DMS153 treated with DMSO at 0.1 percent for 48 hours (cell line): ENCODE measurements at regions not wholly inside any gene's neighbourhood (a gene's known extent, or its start where the extent isn't known, plus 50 kb on each side); places are given as distances from the start of the nearest gene placed in this dataset.

Experiments used
- DNase-seq: peaks from one replicate; lab custom pipeline; 2025; ENCODE audit not compliant: unreplicated experiment; lab: John Stamatoyannopoulos, UW

DNA sequence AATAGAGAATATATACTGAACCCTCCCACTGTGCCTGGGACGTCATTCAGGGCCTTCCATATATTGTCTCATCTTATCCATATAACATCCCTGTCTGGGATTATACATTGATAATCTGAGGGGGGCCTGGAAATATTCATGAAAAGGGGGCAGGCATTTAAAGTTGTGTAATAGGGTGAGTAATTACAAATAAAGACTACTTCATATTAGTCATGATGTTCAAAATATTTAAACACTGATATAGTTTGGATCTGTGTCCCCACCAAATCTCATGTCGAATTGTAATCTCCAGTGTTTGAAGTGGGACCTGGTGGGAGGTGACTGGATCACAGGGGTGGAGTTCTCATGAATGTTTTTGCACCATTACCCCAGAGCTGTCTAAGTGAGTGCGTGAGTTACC lies 97.8 kb downstream of the AQP9 start:
- DNase-seq: no peak

- no peak for DNase-seq
Observed at GRCh38 chr15:58240191-58240932, 102.2 kb downstream of the AQP9 start.

DNA sequence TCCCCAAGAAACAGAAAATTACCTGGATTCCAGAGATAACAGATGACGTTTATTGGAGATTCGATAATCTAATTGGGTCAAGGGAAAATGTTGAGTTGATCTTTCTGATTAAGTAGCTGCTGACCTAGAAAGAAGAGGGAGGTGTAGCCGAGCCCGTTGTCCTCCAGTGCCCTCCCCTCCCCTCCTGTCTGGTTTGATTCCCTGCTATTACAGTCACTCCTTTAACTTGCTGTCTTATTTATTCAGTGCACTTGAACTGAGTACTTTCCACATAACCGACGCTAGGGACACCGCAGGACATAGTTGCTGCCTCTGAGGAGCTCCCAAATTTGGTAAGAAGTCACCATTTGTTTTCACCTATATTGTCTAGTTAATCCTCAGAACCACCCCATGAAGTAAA lies 103.7 kb downstream of the AQP9 start:
- DNase-seq: peak; percentile 8

DNA sequence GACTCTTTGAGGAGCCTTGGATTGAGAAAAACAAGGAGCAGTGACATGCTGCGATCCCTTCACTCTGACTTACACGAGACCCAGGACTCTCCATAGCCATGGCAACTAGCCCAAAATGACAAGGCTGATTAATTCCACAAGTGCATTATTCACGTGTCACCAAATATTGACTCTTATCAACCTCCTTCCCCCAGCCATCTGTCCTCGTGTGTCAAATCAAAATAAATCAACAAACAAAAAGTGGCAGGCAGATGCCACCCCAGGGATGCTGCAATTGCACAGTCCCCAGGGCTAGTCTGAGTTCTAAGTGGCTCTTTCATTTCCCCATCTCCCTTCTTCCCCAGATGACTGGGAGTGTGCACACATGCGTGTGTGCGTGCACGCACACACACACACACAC lies 104.9 kb downstream of the AQP9 start:
- DNase-seq: peak; percentile 33

- no peak for DNase-seq
Observed at GRCh38 chr15:58244536-58244935, 106.4 kb downstream of the AQP9 start.

DNA sequence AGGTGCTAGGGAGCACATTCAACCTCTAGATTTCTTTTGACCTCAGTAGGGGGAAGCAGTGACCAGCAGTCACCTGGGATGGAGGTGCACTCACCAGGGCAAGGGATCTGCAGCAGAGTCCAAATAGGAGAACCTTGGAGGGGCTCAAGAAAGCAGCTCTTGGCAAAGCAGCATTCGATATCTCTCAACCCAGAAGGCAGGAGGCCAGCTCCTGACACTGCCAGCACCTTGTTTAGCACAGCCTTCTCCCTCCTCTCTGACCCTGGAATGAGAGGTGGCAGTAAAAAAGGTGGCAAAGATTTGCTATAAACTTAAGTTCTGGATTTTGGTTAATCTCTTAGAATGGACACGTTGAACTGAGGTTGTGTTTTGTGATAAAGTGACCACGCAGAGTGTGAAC lies 107.9 kb downstream of the AQP9 start:
- no peak for DNase-seq

DNA sequence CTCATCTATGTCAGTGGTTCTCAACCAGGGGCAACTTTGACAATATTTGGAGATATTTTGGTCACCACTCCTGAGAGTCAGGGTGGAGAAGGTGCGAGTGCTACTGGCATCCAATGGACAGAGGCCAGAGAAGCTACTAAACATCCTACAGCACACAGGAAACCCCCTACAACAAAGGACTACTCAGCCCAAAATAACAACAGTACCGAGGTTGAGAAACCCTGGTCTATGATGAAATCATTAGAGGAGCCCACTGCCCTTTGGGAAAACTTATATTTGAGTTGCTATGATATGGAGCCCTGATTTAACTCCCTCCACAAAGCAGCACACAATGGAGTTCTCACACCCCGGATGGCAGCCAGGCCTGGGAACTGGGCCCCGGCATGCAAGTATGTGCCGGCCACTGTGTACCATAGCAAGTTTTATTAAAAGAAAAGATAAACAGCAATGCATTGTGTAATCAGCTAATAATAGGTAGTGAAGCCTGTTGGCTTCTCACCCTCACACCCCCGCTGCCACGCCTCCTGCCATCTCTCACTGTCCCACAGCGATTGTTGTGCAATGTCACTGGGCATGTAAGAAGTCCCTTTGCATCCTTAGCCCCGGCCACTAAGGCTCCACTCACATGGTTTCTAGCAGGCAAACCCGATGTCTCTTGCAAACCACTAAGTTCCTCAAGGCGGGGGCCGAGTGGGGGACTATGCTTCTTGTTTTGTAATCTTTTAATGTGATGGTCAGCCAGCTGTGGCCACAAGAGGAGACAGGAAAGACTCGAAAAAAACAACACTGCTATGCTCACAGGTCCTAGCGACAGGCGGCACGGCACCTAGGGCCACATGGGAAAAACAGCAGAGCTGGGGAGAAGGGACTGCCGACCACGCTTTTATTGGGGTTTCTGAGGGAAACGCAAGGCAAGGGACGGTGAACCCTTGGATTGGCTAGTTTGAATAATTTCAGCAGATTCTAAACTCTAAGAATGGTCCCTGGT lies 110.0 kb downstream of the AQP9 start:
- no peak for DNase-seq

GRCh38 chr15:58249646-58250312 lies 111.6 kb downstream of the AQP9 start:
- DNase-seq: no peak

DNA sequence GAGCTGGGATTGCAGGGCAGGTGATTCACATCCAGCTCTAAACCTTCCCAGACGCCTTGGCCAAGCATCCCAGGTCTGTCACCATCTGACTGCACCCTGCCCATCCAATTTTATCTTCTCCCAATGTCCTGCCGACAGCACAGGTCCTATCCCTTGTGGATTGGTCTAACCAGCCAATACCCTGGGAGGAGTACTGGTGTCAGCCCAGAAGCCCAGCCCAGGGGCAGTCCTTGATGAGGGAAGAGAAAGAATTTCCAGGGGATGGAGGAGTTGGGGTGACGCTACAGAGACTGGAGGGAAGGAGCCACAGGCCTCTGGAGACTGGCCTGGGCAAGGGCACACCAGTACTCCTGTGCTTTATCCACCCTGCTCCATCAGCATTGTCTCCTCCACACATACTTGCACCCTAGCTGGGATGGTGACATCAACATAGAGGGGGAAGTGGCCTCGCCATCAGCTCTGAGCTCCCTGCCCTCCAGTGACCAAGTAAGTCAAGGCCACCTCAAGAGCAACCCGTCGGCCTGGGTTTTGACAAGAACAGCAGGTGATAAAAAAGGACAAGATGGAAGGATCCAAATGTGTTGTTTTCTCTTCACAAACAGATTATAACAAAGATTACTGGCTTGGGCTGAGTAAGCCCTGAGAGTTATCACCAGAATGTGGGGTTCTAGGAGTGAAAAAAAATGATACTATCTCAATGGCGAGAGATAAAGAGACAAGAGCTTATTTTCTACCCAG lies 114.6 kb downstream of the AQP9 start:
- DNase-seq: no peak

DNA sequence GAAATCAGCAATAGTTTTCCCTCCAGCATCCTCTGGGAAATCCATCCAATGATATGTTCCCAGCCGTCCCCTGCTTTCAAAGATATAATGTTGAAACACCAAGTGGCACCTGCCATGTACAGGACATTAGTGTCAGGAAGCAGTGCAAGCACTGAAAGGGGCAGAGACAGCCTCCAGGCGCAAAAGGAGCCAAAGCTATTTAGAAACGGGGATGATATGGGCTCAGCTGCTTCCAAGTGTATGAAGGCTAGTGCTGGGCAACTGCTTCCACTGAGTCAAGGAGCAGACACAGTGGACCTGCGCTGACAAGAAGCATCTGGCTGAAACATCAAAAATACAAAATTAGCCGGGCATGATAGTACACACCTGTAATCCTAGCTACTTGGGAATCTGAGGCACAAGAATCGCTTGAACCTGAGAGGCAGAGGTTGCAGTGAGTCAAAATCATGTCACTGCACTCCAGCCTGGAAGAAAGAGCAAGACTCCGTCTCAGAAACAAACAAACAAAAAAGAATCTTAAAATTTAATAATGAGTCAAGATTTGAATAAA lies 119.7 kb downstream of the AQP9 start:
- DNase-seq: no peak

DNA sequence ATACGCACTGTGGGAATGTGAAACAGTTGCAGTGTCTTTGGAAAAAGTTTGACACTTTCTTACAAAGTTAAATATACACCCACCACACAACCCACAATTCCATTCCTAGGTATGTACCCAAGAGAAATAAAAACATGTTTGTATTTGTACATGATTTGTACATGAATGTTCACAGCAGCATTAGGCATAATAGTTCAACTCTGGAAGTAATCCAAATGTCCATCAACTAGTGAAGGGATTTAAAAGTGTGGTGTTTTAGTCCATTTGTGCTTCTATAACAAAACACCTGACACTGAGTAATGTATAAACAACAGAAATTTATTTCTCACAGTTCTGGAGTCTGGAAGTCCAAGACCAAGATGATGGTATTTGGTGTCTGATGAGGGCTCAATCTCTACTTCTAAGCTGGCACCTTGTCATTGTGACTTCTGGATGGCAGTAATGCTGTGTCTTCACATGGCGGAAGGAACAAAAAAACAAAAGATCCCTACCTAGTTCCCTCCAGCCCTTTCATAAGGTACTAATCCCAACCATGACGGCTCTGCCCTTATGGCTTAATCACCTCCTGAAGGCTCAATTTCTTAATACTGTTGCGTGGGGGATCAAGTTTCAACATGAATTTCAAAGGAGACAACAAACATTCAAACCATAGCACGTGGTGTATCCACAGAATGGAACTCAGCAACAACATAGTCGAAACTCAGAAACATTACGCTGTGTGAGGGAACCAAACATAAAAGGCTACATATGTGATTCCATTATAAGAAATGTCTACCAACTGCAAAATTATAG lies 120.5 kb downstream of the AQP9 start:
- DNase-seq: no peak

DNA sequence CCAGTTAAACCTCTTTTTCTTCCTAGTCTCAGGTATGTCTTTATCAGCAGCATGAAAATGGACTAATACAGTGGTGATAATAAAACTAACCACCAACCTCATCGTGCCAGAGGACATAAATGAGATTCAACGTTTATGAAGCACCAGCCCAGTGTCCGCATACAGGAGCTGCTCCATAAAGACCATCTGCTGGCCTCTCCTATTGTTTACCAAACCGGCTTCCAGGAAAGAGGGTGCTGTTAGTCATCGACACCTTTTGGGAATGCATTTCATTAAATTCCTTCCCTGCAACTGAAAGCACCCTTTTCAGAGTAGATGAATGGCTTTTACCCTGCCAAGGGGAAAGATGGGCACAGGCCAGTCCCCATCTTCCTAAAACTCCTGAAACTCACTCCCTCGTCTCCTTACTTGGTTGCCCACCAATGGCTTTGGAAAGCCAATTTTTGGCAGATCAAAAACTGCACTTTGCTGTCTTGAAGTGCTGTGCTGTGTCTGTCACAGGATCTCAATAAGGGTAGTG lies 122.1 kb downstream of the AQP9 start:
- peak; percentile 22 for DNase-seq

GRCh38 chr15:58260725-58261267 lies 122.6 kb downstream of the AQP9 start:
- DNase-seq: peak; percentile 53

- DNase-seq: no peak
Observed at GRCh38 chr15:58261368-58261767, 123.2 kb downstream of the AQP9 start.

- no peak for DNase-seq
Observed at GRCh38 chr15:58264053-58264971, 126.1 kb downstream of the AQP9 start.

GRCh38 chr15:58267051-58267450 lies 128.9 kb downstream of the AQP9 start:
- no peak for DNase-seq

DNA sequence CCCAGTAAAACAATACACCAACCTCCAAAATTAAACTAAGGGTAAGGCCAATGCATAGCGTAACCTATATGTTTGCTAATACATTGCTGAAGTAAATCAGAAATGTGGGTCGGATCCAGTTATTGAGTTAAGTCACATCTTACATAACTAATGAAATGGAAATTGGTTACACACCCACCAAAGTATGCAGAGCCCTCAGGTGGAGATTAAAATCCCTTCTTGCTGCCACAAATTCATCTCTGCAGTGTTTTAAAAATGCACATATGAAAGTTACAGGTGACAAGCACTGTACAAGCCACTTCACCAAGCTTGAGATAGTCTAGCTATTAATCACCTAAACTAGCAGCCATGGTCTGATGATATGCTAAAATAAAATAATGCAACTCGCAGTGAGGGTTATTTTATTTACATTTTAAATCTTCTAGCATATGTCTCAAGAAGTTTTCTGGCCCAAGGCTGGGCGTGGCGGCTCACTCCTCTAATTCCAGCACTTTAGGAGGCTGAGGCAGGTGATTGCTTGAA lies 130.6 kb downstream of the AQP9 start:
- DNase-seq: no peak
